NCI-H524 treated with DMSO at 0.1 percent for 48 hours (cell line): ENCODE measurements at regions not wholly inside any gene's neighbourhood (a gene's known extent, or its start where the extent isn't known, plus 50 kb on each side); places are given as distances from the start of the nearest gene placed in this dataset.
"Not testable (repeated sequence)": the region's sequence is repeated elsewhere in the genome, so short reads cannot be mapped to it uniquely, and the experiment has no call there.

Experiments
- DNase-seq: peaks from one replicate; lab custom pipeline; 2025; lab: John Stamatoyannopoulos, UW

GRCh38 chr6:134553936-134554335 is 236.0 kb upstream of the SGK1 start:
- no peak for DNase-seq

- DNase-seq: no peak
Measured at GRCh38 chr6:134551245-134551960, 233.5 kb upstream of the SGK1 start.

GRCh38 chr6:134550604-134551003 is 232.7 kb upstream of the SGK1 start:
- no peak for DNase-seq

- DNase-seq: no peak
Measured at GRCh38 chr6:134549854-134550253, 231.9 kb upstream of the SGK1 start.

GRCh38 chr6:134546962-134547645 is 229.2 kb upstream of the SGK1 start:
- no peak for DNase-seq

- no peak for DNase-seq
Measured at GRCh38 chr6:134544737-134545136, 226.8 kb upstream of the SGK1 start.

- no peak for DNase-seq
Measured at GRCh38 chr6:134543128-134543527, 225.2 kb upstream of the SGK1 start.

GRCh38 chr6:134541001-134541400 is 223.1 kb upstream of the SGK1 start:
- no peak for DNase-seq

- no peak for DNase-seq
Measured at GRCh38 chr6:134539865-134540323, 222.0 kb upstream of the SGK1 start.

- not testable (repeated sequence) for DNase-seq
Measured at GRCh38 chr6:134537765-134538164, 219.9 kb upstream of the SGK1 start.

- DNase-seq: no peak
Measured at GRCh38 chr6:134537146-134537555, 219.2 kb upstream of the SGK1 start.

GRCh38 chr6:134535831-134536230 is 217.9 kb upstream of the SGK1 start:
- DNase-seq: no peak

GRCh38 chr6:134534708-134535149 is 216.8 kb upstream of the SGK1 start:
- DNase-seq: no peak

GRCh38 chr6:134533991-134534390 is 216.1 kb upstream of the SGK1 start:
- DNase-seq: no peak

- no peak for DNase-seq
Measured at GRCh38 chr6:134532694-134533624, 215.0 kb upstream of the SGK1 start.

- no peak for DNase-seq
Measured at GRCh38 chr6:134531611-134532010, 213.7 kb upstream of the SGK1 start.

GRCh38 chr6:134531188-134531551 is 213.3 kb upstream of the SGK1 start:
- DNase-seq: no peak

GRCh38 chr6:134529921-134530320 is 212.0 kb upstream of the SGK1 start:
- no peak for DNase-seq

GRCh38 chr6:134529305-134529704 is 211.4 kb upstream of the SGK1 start:
- no peak for DNase-seq

GRCh38 chr6:134527108-134527787 is 209.3 kb upstream of the SGK1 start:
- DNase-seq: no peak

- no peak for DNase-seq
Measured at GRCh38 chr6:134525190-134525868, 207.4 kb upstream of the SGK1 start.
